HG02852 (cell line): ENCODE measurements at regions not wholly inside any gene's neighbourhood (a gene's known extent, or its start where the extent isn't known, plus 50 kb on each side); places are given as distances from the start of the nearest gene placed in this dataset.

Source experiments
- ATAC-seq: cut with Tn5 transposase; IDR thresholded peaks from one replicate; pipeline ENCODE4 v1.9.1; 2021; ENCODE audit warnings: mild to moderate bottlenecking, moderate library complexity; ENCODE audit not compliant: unreplicated experiment

GRCh38 chr11:110000031-110000502 lies 93.1 kb upstream of the ZC3H12C start:
- peak; percentile 98 for ATAC-seq

GRCh38 chr11:110000850-110001249 lies 92.3 kb upstream of the ZC3H12C start:
- no peak for ATAC-seq

GRCh38 chr11:110003426-110003825 lies 89.8 kb upstream of the ZC3H12C start:
- ATAC-seq: no peak

GRCh38 chr11:110011595-110011994 lies 81.6 kb upstream of the ZC3H12C start:
- ATAC-seq: no peak

- ATAC-seq: no peak
Observed at GRCh38 chr11:110015695-110016094, 77.5 kb upstream of the ZC3H12C start.

- ATAC-seq: no peak
Observed at GRCh38 chr11:110019675-110020074, 73.5 kb upstream of the ZC3H12C start.

- no peak for ATAC-seq
Observed at GRCh38 chr11:110022548-110022947, 70.6 kb upstream of the ZC3H12C start.

GRCh38 chr11:110023711-110024110 lies 69.5 kb upstream of the ZC3H12C start:
- no peak for ATAC-seq

- ATAC-seq: peak; percentile 94
Observed at GRCh38 chr11:110026858-110027626, 66.2 kb upstream of the ZC3H12C start.

GRCh38 chr11:110027627-110028371 lies 65.4 kb upstream of the ZC3H12C start:
- ATAC-seq: peak; percentile 37

- ATAC-seq: no peak
Observed at GRCh38 chr11:110028921-110029320, 64.3 kb upstream of the ZC3H12C start.

GRCh38 chr11:110029714-110030113 lies 63.5 kb upstream of the ZC3H12C start:
- no peak for ATAC-seq

GRCh38 chr11:110031171-110031570 lies 62.0 kb upstream of the ZC3H12C start:
- ATAC-seq: no peak

- ATAC-seq: no peak
Observed at GRCh38 chr11:110032259-110032658, 60.9 kb upstream of the ZC3H12C start.

- ATAC-seq: no peak
Observed at GRCh38 chr11:110032957-110033570, 60.1 kb upstream of the ZC3H12C start.

- no peak for ATAC-seq
Observed at GRCh38 chr11:110034806-110035205, 58.4 kb upstream of the ZC3H12C start.

- ATAC-seq: no peak
Observed at GRCh38 chr11:110035357-110035756, 57.8 kb upstream of the ZC3H12C start.

GRCh38 chr11:110038201-110038600 lies 55.0 kb upstream of the ZC3H12C start:
- ATAC-seq: no peak
